Progenitor cell of endocrine pancreas (in vitro differentiated cells): ENCODE measurements at regions not wholly inside any gene's neighbourhood (a gene's known extent, or its start where the extent isn't known, plus 50 kb on each side); places are given as distances from the start of the nearest gene placed in this dataset.

Source experiments
- DNase-seq: peaks from one replicate; pipeline ENCODE4 v3.0.0; 2021; ENCODE audit warnings: low spot score; ENCODE audit not compliant: unreplicated experiment
- H3K27ac Mint-ChIP-seq: 2 replicates; pipeline ENCODE4 v1.8.0; 2021; ENCODE audit warnings: mild to moderate bottlenecking, moderate library complexity, mixed read lengths
- H3K27me3 Mint-ChIP-seq: 2 replicates; pipeline ENCODE4 v1.8.0; 2021; ENCODE audit warnings: mixed read lengths
- H3K36me3 Mint-ChIP-seq: 2 replicates; pipeline ENCODE4 v1.8.0; 2022; ENCODE audit warnings: mixed read lengths; ENCODE audit not compliant: insufficient read depth
- H3K4me1 Mint-ChIP-seq: 2 replicates; pipeline ENCODE4 v1.8.0; 2021; ENCODE audit warnings: low read depth, mixed read lengths
- H3K4me3 Mint-ChIP-seq: 2 replicates; pipeline ENCODE4 v1.8.0; 2021; ENCODE audit warnings: low read depth, mild to moderate bottlenecking, moderate library complexity, mixed read lengths
- H3K9me3 Mint-ChIP-seq: 2 replicates; pipeline ENCODE4 v1.8.0; 2021; ENCODE audit warnings: low read depth, mixed read lengths
- CTCF ChIP-seq: fragments of 200-600 bp; sonication (generic); IDR thresholded peaks from one replicate; pipeline ENCODE4 v1.5.0; 2021; ENCODE audit warnings: antibody characterized with exemption, mild to moderate bottlenecking; ENCODE audit not compliant: unreplicated experiment

GRCh38 chr18:67278984-67279383, 237.5 kb downstream of the DSEL start:
- H3K27ac Mint-ChIP-seq, result no peak overlapping the region
- TF ChIP-seq CTCF, result no peak

GRCh38 chr18:67276638-67277037, 239.9 kb downstream of the DSEL start:
- TF ChIP-seq CTCF, result no peak
- Mint-ChIP-seq H3K9me3 (peaks cover 9% of the 10 kb centered on the region), H3K36me3 (no peaks in the 10 kb centered on the region), H3K27ac (no peak overlapping the region), H3K4me1 (peaks cover 4% of the 10 kb centered on the region), H3K4me3 (no peak overlapping the region), H3K27me3 (peaks cover 12% of the 10 kb centered on the region)
- DNase-seq, result no peak

More at GRCh38 chr18:67278984-67279383, 237.5 kb downstream of the DSEL start:
- no peaks in the 10 kb centered on the region for H3K9me3 Mint-ChIP-seq
- peaks cover 6% of the 10 kb centered on the region for H3K4me1 Mint-ChIP-seq
- DNase-seq, result no peak
- H3K36me3 Mint-ChIP-seq, result no peaks in the 10 kb centered on the region
- peaks cover 12% of the 10 kb centered on the region for H3K27me3 Mint-ChIP-seq
- H3K4me3 Mint-ChIP-seq, result no peak overlapping the region

- peaks cover 4% of the 10 kb centered on the region for H3K4me1 Mint-ChIP-seq
- no peak for TF ChIP-seq CTCF
- H3K4me3 Mint-ChIP-seq, result no peak overlapping the region
- H3K9me3 Mint-ChIP-seq, result peaks cover 10% of the 10 kb centered on the region
- no peaks in the 10 kb centered on the region for H3K27me3 Mint-ChIP-seq
- H3K36me3 Mint-ChIP-seq, result no peaks in the 10 kb centered on the region
- DNase-seq, result no peak
- no peak overlapping the region for H3K27ac Mint-ChIP-seq
Observed at GRCh38 chr18:67273288-67273687, 243.2 kb downstream of the DSEL start.

- no peak for TF ChIP-seq CTCF
- H3K4me3 Mint-ChIP-seq, result no peak overlapping the region
- peaks cover 10% of the 10 kb centered on the region for H3K9me3 Mint-ChIP-seq
- H3K4me1 Mint-ChIP-seq, result no peaks in the 10 kb centered on the region
- DNase-seq, result no peak
- no peaks in the 10 kb centered on the region for H3K27me3 Mint-ChIP-seq
- H3K36me3 Mint-ChIP-seq, result no peaks in the 10 kb centered on the region
- H3K27ac Mint-ChIP-seq, result no peak overlapping the region
Observed at GRCh38 chr18:67269206-67269605, 247.3 kb downstream of the DSEL start.

GRCh38 chr18:67268530-67268929, 248.0 kb downstream of the DSEL start:
- Mint-ChIP-seq H3K27ac (no peak overlapping the region), H3K27me3 (no peaks in the 10 kb centered on the region), H3K4me3 (no peak overlapping the region), H3K9me3 (peaks cover 10% of the 10 kb centered on the region), H3K4me1 (no peaks in the 10 kb centered on the region), H3K36me3 (no peaks in the 10 kb centered on the region)
- TF ChIP-seq CTCF, result no peak
- no peak for DNase-seq
